ENCODE measurements at regions not wholly inside any gene's neighbourhood (a gene's known extent, or its start where the extent isn't known, plus 50 kb on each side); places are given as distances from the start of the nearest gene placed in this dataset.

GRCh38 chr2:195364015-195364965 lies 292.7 kb upstream of the SLC39A10 start:
- WGBS (ENCODE audit: insufficient coverage, insufficient replicate concordance, low lambda C conversion rate, missing lambda C conversion rate): under 1% methylated on average over 5 of the region's 5 CpGs
- ChIA-PET SMC1A (ENCODE audit: uncharacterized antibody, unreplicated experiment) (interaction anchor here (0.9 to 2.5 kb wide), 3 partner anchors 11 to 22 kb away, joined by 3 to 7 read pairs (median 4); no protein-coding TSS in a partner anchor), POLR2A (no interaction called here), RAD21 (ENCODE audit: unreplicated experiment) (no interaction called here), CTCF (interaction anchor here (0.7 kb wide), 2 partner anchors 105 to 1695 kb away, joined by 3 to 4 read pairs; no protein-coding TSS in a partner anchor)
- Histone ChIP-seq H3K9me3 (replicated peaks; ENCODE audit: control insufficient read depth, insufficient read depth, low read length) (no peaks in the 10 kb centered on the region; the same call in 2 of the 3 replicates), H3K4me1 (ENCODE audit: control insufficient read depth, insufficient read depth, low read length) (no peaks in the 10 kb centered on the region), H3K27ac (ENCODE audit: control insufficient read depth, insufficient read depth) (no peak overlapping the region), H3K9ac (ENCODE audit: control insufficient read depth, insufficient read depth, low read length) (no peak overlapping the region), H2AFZ (ENCODE audit: control insufficient read depth, low read depth, low read length) (no peak overlapping the region), H3K4me2 (ENCODE audit: control insufficient read depth, insufficient read depth) (no peak overlapping the region), H4K20me1 (ENCODE audit: control insufficient read depth, insufficient read depth) (no peaks in the 10 kb centered on the region), H3K36me3 (ENCODE audit: control insufficient read depth in 2 of 2, insufficient read depth in 2 of 2, low read length in 1 of 2) (no peaks in the 10 kb centered on the region), H3K4me3 (no peak overlapping the region), H3K79me2 (ENCODE audit: control insufficient read depth, insufficient read depth, low read length) (no peaks in the 10 kb centered on the region), H3K27me3 (replicated peaks in 1 of 2; ENCODE audit: control insufficient read depth in 2 of 2, insufficient read depth in 2 of 2, low read length in 1 of 2) (no peaks in the 10 kb centered on the region)
- no peak for FAIRE-seq
- no TSS peak for BruUV-seq (replicated peaks)
- DNase-seq (ENCODE audit: low read depth, low spot score): no peak
- intact Hi-C loops (cut with micrococcal nuclease; ENCODE audit: unreplicated experiment) (no loop called here), in situ Hi-C loops (cut with MboI) (no loop called here)
- TF ChIP-seq CREB1 (IDR thresholded peaks at IDR 0.05; ENCODE audit: low read depth) (no peak), NRF1 (conservative IDR thresholded peaks at IDR 0.05; ENCODE audit: low read depth, low read length) (no peak), CHD2 (IDR thresholded peaks at IDR 0.05; ENCODE audit: borderline replicate concordance, low read depth, low read length) (no peak), KLF5 (IDR thresholded peaks at IDR 0.05; ENCODE audit: partially characterized antibody) (no peak), FOS (IDR thresholded peaks at IDR 0.05; ENCODE audit: borderline replicate concordance, extremely low read depth, insufficient read length) (no peak), RAD21 (IDR thresholded peaks at IDR 0.05; ENCODE audit: insufficient read depth, low read depth, low read length) (no peak), MXI1 (IDR thresholded peaks at IDR 0.05; ENCODE audit: low read depth, low read length) (no peak), LARP7 (IDR thresholded peaks at IDR 0.05) (no peak)
- no peak for ATAC-seq

All from GM12878 (cell line).